ENCODE measurements at regions not wholly inside any gene's neighbourhood (a gene's known extent, or its start where the extent isn't known, plus 50 kb on each side); places are given as distances from the start of the nearest gene placed in this dataset.

DNA sequence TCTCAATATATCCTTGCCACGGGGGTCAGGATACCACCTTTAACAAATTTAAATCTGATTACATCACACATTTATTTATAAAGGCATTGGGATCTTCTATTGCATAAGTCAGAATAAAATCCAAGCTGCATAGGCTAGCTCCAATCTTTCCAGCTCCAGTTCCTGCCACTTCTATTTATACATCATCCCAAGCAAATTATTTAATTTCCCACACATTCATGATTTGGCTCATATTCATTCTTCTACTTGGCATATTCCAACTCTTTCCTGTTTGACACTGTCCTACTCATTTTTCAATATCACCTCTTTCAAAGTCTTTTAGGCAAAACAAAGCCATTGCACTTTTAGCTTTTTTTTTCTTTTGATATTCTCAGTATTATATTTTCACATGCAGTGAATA lies 579.0 kb upstream of the FZD8 start:
- Mint-ChIP-seq H3K27me3 (ENCODE audit: low read depth in 3 of 3) (no peaks in the 10 kb centered on the region), H3K4me1 (no peaks in the 10 kb centered on the region), H3K4me3 (no peak overlapping the region), H3K9me3 (peaks cover 0 to 15% (median 4%) of the 10 kb centered on the region in 7 donors), H3K27ac (no peak overlapping the region), H3K36me3 (no peaks in the 10 kb centered on the region)
- Histone ChIP-seq H2AFZ (ENCODE audit: insufficient read depth, low read depth, low read length, poor library complexity, severe bottlenecking) (no peak overlapping the region), H3K79me2 (ENCODE audit: insufficient read depth, low read length) (no peaks in the 10 kb centered on the region), H3K36me3 (replicated peaks in 1 of 2; ENCODE audit: control insufficient read depth in 1 of 2, insufficient read depth in 2 of 2, low read length in 2 of 2) (no peaks in the 10 kb centered on the region), H3K4me3 (replicated peaks in 1 of 3; ENCODE audit: low read depth in 2 of 3, low read length in 3 of 3) (no peak overlapping the region), H3K27me3 (ENCODE audit: control insufficient read depth in 2 of 2, insufficient read depth in 2 of 2, low read length in 2 of 2) (no peaks in the 10 kb centered on the region), H3K4me1 (ENCODE audit: control insufficient read depth in 1 of 2, insufficient read depth in 2 of 2, low read length in 2 of 2) (no peaks in the 10 kb centered on the region), H3K9me3 (replicated peaks in 1 of 2; ENCODE audit: control insufficient read depth in 1 of 2, insufficient read depth in 1 of 2, low read length in 2 of 2) (peaks cover 0 to 13% of the 10 kb centered on the region in 2 donors), H3K27ac (ENCODE audit: low read depth in 1 of 2, low read length in 2 of 2) (no peak overlapping the region), H3K4me2 (replicated peaks; ENCODE audit: extremely low read depth, low read length, poor library complexity, severe bottlenecking) (no peak overlapping the region), H3K9ac (ENCODE audit: insufficient read depth, low read length, poor library complexity, severe bottlenecking) (no peak overlapping the region), H4K20me1 (ENCODE audit: insufficient read depth, low read length) (no peaks in the 10 kb centered on the region)
- intact Hi-C loops (cut with micrococcal nuclease): no loop called here
- no CpG with 5 or more reads among the region's 1 CpG for WGBS (ENCODE audit: insufficient coverage)
- TF ChIP-seq, protein P1, sequence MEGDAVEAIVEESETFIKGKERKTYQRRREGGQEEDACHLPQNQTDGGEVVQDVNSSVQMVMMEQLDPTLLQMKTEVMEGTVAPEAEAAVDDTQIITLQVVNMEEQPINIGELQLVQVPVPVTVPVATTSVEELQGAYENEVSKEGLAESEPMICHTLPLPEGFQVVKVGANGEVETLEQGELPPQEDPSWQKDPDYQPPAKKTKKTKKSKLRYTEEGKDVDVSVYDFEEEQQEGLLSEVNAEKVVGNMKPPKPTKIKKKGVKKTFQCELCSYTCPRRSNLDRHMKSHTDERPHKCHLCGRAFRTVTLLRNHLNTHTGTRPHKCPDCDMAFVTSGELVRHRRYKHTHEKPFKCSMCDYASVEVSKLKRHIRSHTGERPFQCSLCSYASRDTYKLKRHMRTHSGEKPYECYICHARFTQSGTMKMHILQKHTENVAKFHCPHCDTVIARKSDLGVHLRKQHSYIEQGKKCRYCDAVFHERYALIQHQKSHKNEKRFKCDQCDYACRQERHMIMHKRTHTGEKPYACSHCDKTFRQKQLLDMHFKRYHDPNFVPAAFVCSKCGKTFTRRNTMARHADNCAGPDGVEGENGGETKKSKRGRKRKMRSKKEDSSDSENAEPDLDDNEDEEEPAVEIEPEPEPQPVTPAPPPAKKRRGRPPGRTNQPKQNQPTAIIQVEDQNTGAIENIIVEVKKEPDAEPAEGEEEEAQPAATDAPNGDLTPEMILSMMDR (IDR thresholded peaks at IDR 0.05): no peak
- DNase-seq: no peak

DNA sequence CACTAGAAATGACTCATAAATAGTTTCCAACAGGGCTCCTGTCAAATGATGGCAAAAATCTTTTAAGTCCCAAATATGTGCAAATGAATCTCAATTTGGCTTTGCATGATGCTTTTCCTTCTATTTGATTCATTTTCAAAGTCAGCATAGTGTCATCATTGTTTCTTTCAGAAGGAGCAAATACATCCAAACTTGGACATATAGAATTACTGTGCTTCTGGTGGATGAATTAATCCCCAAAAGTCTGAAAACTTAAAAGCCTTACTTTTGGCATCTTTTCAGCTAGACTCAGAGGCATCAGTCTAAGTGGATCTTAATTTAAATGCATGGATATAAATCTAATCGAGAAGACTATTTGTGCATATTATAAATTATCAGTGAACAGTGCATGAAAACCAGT lies 578.1 kb upstream of the FZD8 start:
- Histone ChIP-seq H3K4me3 (replicated peaks in 1 of 3; ENCODE audit: low read depth in 2 of 3, low read length in 3 of 3) (no peak overlapping the region), H3K9me3 (replicated peaks in 1 of 2; ENCODE audit: control insufficient read depth in 1 of 2, insufficient read depth in 1 of 2, low read length in 2 of 2) (peaks cover 0 to 11% of the 10 kb centered on the region in 2 donors), H3K36me3 (replicated peaks in 1 of 2; ENCODE audit: control insufficient read depth in 1 of 2, insufficient read depth in 2 of 2, low read length in 2 of 2) (no peaks in the 10 kb centered on the region), H3K4me2 (replicated peaks; ENCODE audit: extremely low read depth, low read length, poor library complexity, severe bottlenecking) (no peak overlapping the region), H3K9ac (ENCODE audit: insufficient read depth, low read length, poor library complexity, severe bottlenecking) (no peak overlapping the region), H2AFZ (ENCODE audit: insufficient read depth, low read depth, low read length, poor library complexity, severe bottlenecking) (no peak overlapping the region), H4K20me1 (ENCODE audit: insufficient read depth, low read length) (no peaks in the 10 kb centered on the region), H3K27ac (ENCODE audit: low read depth in 1 of 2, low read length in 2 of 2) (no peak overlapping the region), H3K27me3 (ENCODE audit: control insufficient read depth in 2 of 2, insufficient read depth in 2 of 2, low read length in 2 of 2) (no peaks in the 10 kb centered on the region), H3K79me2 (ENCODE audit: insufficient read depth, low read length) (no peaks in the 10 kb centered on the region), H3K4me1 (ENCODE audit: control insufficient read depth in 1 of 2, insufficient read depth in 2 of 2, low read length in 2 of 2) (no peaks in the 10 kb centered on the region)
- TF ChIP-seq, protein P1 (IDR thresholded peaks at IDR 0.05): no peak
- no peak for DNase-seq
- Mint-ChIP-seq H3K4me3 (no peak overlapping the region), H3K27ac (no peak overlapping the region), H3K9me3 (peaks cover 0 to 11% (median 4%) of the 10 kb centered on the region in 7 donors), H3K36me3 (no peaks in the 10 kb centered on the region), H3K4me1 (no peaks in the 10 kb centered on the region), H3K27me3 (ENCODE audit: low read depth in 3 of 3) (no peaks in the 10 kb centered on the region)
- intact Hi-C loops (cut with micrococcal nuclease): no loop called here
- WGBS (ENCODE audit: insufficient coverage): no CpG with 5 or more reads among the region's 1 CpG
